GM23338 (cell line): ENCODE measurements at regions not wholly inside any gene's neighbourhood (a gene's known extent, or its start where the extent isn't known, plus 50 kb on each side); places are given as distances from the start of the nearest gene placed in this dataset.

ENCODE experiments used
- ATAC-seq: fragments of 200-7000 bp; cut with Tn5 transposase; 3 replicates; pipeline ENCODE4 v1.9.1; 2020
- DNase-seq: peaks from one replicate; pipeline ENCODE4 v3.0.0-alpha.2; 2015; ENCODE audit warnings: low spot score
- H2AFZ ChIP-seq: fragments of 200-600 bp; sonication (generic); 2 replicates; pipeline ENCODE4 v1.8.0; 2016; ENCODE audit warnings: antibody characterized with exemption, mild to moderate bottlenecking, moderate library complexity
- H3F3A ChIP-seq: fragments of 200-600 bp; sonication (generic); replicated peaks from 2 replicates; pipeline ENCODE4 v1.8.0; 2017; ENCODE audit warnings: antibody characterized with exemption, mixed run types, low read depth
- H3K27ac ChIP-seq: fragments of 200-600 bp; sonication (generic); 2 replicates; pipeline ENCODE4 v1.6.1; 2016; ENCODE audit warnings: low read depth
- H3K27me3 ChIP-seq: fragments of 200-600 bp; sonication (generic); 2 replicates; pipeline ENCODE4 v1.8.0; 2016; ENCODE audit warnings: mild to moderate bottlenecking, mixed run types, moderate library complexity; ENCODE audit not compliant: insufficient read depth
- H3K36me3 ChIP-seq: fragments of 200-600 bp; sonication (generic); 2 replicates; pipeline ENCODE4 v1.8.0; 2016; ENCODE audit warnings: mild to moderate bottlenecking; ENCODE audit not compliant: insufficient read depth
- H3K4me1 ChIP-seq: fragments of 200-600 bp; sonication (generic); 2 replicates; pipeline ENCODE4 v1.8.0; 2016; ENCODE audit warnings: mild to moderate bottlenecking, moderate library complexity; ENCODE audit not compliant: insufficient read depth
- H3K4me2 ChIP-seq: fragments of 200-600 bp; sonication (generic); 2 replicates; pipeline ENCODE4 v1.7.1; 2017; ENCODE audit warnings: mixed run types
- H3K4me3 ChIP-seq: fragments of 200-600 bp; sonication (generic); 2 replicates; pipeline ENCODE4 v1.6.1; 2016; ENCODE audit warnings: mixed run types
- H3K79me2 ChIP-seq: fragments of 200-600 bp; sonication (generic); replicated peaks from 2 replicates; pipeline ENCODE4 v1.8.0; 2017; ENCODE audit warnings: mild to moderate bottlenecking; ENCODE audit not compliant: insufficient read depth
- H3K9me2 ChIP-seq: fragments of 200-600 bp; sonication (generic); 2 replicates; pipeline ENCODE4 v1.8.0; 2017; ENCODE audit not compliant: insufficient read depth
- H4K20me1 ChIP-seq: fragments of 200-600 bp; sonication (generic); replicated peaks from 2 replicates; pipeline ENCODE4 v1.8.0; 2017; ENCODE audit warnings: mild to moderate bottlenecking; ENCODE audit not compliant: insufficient read depth
- H3K27ac Mint-ChIP-seq: 2 replicates; pipeline ENCODE4 v1.8.0; 2020; ENCODE audit warnings: inconsistent platforms, mild to moderate bottlenecking, moderate library complexity, mixed read lengths
- H3K27me3 Mint-ChIP-seq: 3 replicates; pipeline ENCODE4 v1.8.0; 2022; ENCODE audit warnings: low read depth, mild to moderate bottlenecking, moderate library complexity, mixed read lengths, inconsistent platforms; ENCODE audit not compliant: insufficient read depth, poor library complexity
- H3K36me3 Mint-ChIP-seq: 3 replicates; pipeline ENCODE4 v1.8.0; 2021; ENCODE audit warnings: low read depth, mild to moderate bottlenecking, inconsistent platforms, moderate library complexity, mixed read lengths
- H3K4me1 Mint-ChIP-seq: 3 replicates; pipeline ENCODE4 v1.8.0; 2020; ENCODE audit warnings: mild to moderate bottlenecking, inconsistent platforms, mixed read lengths
- H3K4me3 Mint-ChIP-seq: 3 replicates; pipeline ENCODE4 v1.8.0; 2021; ENCODE audit warnings: moderate library complexity, mild to moderate bottlenecking, inconsistent platforms, mixed read lengths
- H3K9me3 Mint-ChIP-seq: 3 replicates; pipeline ENCODE4 v1.8.0; 2020; ENCODE audit warnings: moderate library complexity, mild to moderate bottlenecking, inconsistent platforms, mixed read lengths
- CREB1 ChIP-seq: fragments of 250-450 bp; sonication (Bioruptor Pico); IDR thresholded peaks from 2 replicates; pipeline ENCODE4 v1.5.0; 2020; ENCODE audit warnings: low read depth, mild to moderate bottlenecking, moderate library complexity
- ETS1 ChIP-seq: IDR thresholded peaks from 2 replicates; pipeline ENCODE4 v1.6.1; 2016; ENCODE audit warnings: antibody characterized with exemption
- EZH2 ChIP-seq: fragments of 200-600 bp; sonication (generic); IDR thresholded peaks from one replicate; pipeline ENCODE4 v1.8.0; 2017; ENCODE audit warnings: antibody characterized with exemption, mild to moderate bottlenecking, low read depth; ENCODE audit not compliant: unreplicated experiment
- EZH2phosphoT487 ChIP-seq: fragments of 200-600 bp; sonication (generic); IDR thresholded peaks from one replicate; pipeline ENCODE4 v1.8.1; 2018; ENCODE audit warnings: antibody characterized with exemption; ENCODE audit not compliant: unreplicated experiment
- JUNB ChIP-seq: IDR thresholded peaks from one replicate; pipeline ENCODE4 v1.6.1; 2016; ENCODE audit warnings: antibody characterized with exemption; ENCODE audit not compliant: unreplicated experiment
- NANOG ChIP-seq: IDR thresholded peaks from 2 replicates; pipeline ENCODE4 v1.6.1; 2016; ENCODE audit warnings: antibody characterized with exemption, borderline replicate concordance
- POLR2AphosphoS5 ChIP-seq: IDR thresholded peaks from 2 replicates; pipeline ENCODE4 v1.6.1; 2016; ENCODE audit warnings: antibody characterized with exemption, low read depth
- REST ChIP-seq: IDR thresholded peaks from one replicate; pipeline ENCODE4 v1.6.1; 2018; ENCODE audit warnings: antibody characterized with exemption; ENCODE audit not compliant: unreplicated experiment
- STAT1 ChIP-seq: IDR thresholded peaks from one replicate; pipeline ENCODE4 v1.6.1; 2016; ENCODE audit warnings: antibody characterized with exemption; ENCODE audit not compliant: unreplicated experiment
- ZNF114 ChIP-seq: fragments of 250-450 bp; sonication (Bioruptor Pico); IDR thresholded peaks from 2 replicates; pipeline ENCODE4 v1.5.0; 2020; ENCODE audit warnings: mild to moderate bottlenecking, moderate library complexity
- ZNF331 ChIP-seq: fragments of 250-450 bp; sonication (Bioruptor Pico); IDR thresholded peaks from 2 replicates; pipeline ENCODE4 v1.5.0; 2020; ENCODE audit warnings: low read depth, mild to moderate bottlenecking, moderate library complexity
- ZNF462 ChIP-seq: fragments of 250-450 bp; sonication (Bioruptor Pico); IDR thresholded peaks from 2 replicates; pipeline ENCODE4 v1.5.0; 2020; ENCODE audit warnings: mild to moderate bottlenecking, moderate library complexity

GRCh38 chr9:11686733-11687132, 1006.5 kb upstream of the TYRP1 start:
- Mint-ChIP-seq H3K9me3 (no peaks in the 10 kb centered on the region), H3K4me1 (no peaks in the 10 kb centered on the region), H3K27me3 (no peaks in the 10 kb centered on the region), H3K4me3 (no peak overlapping the region), H3K36me3 (no peaks in the 10 kb centered on the region), H3K27ac (no peak overlapping the region)
- H3F3A ChIP-seq = no peaks in the 10 kb centered on the region
- TF ChIP-seq REST = no peak
- TF ChIP-seq ZNF331 (CRISPR knock-in tag) = no peak
- TF ChIP-seq STAT1 = no peak
- TF ChIP-seq POLR2AphosphoS5 = no peak
- TF ChIP-seq EZH2phosphoT487 = no peak
- TF ChIP-seq JUNB = no peak
- no peak for TF ChIP-seq EZH2
- H3K27me3 ChIP-seq = no peaks in the 10 kb centered on the region
- H3K9me2 ChIP-seq = no peaks in the 10 kb centered on the region
- ATAC-seq (no peak), DNase-seq (no peak)
- H3K79me2 ChIP-seq = no peaks in the 10 kb centered on the region
- no peaks in the 10 kb centered on the region for H4K20me1 ChIP-seq
- no peak overlapping the region for H3K4me3 ChIP-seq
- H3K36me3 ChIP-seq = no peaks in the 10 kb centered on the region
- no peak overlapping the region for H3K4me2 ChIP-seq
- H2AFZ ChIP-seq = no peak overlapping the region
- H3K27ac ChIP-seq = no peak overlapping the region
- no peaks in the 10 kb centered on the region for H3K4me1 ChIP-seq

GRCh38 chr9:11697126-11697525, 996.1 kb upstream of the TYRP1 start:
- no peak overlapping the region for H3K27ac Mint-ChIP-seq
- 0 out of 3 replicates have a peak, but pooled peaks cover 3% of the 10 kb centered on the region for H3K9me3 Mint-ChIP-seq
- H3K4me1 Mint-ChIP-seq = no peaks in the 10 kb centered on the region
- TF ChIP-seq NANOG = no peak
- no peak for TF ChIP-seq ETS1
- TF ChIP-seq EZH2 = no peak
- TF ChIP-seq ZNF114 (CRISPR knock-in tag) = no peak
- TF ChIP-seq STAT1 = no peak
- no peak for TF ChIP-seq EZH2phosphoT487
- no peak for TF ChIP-seq ZNF331 (CRISPR knock-in tag)
- no peak for TF ChIP-seq JUNB
- no peak for TF ChIP-seq CREB1 (CRISPR knock-in tag)
- TF ChIP-seq POLR2AphosphoS5 = no peak
- TF ChIP-seq ZNF462 (CRISPR knock-in tag) = no peak

More at GRCh38 chr9:11697126-11697525, 996.1 kb upstream of the TYRP1 start:
- H3K27ac ChIP-seq = no peak overlapping the region
- H2AFZ ChIP-seq = no peak overlapping the region
- no peaks in the 10 kb centered on the region for H3K79me2 ChIP-seq
- H3K4me3 ChIP-seq = no peak overlapping the region
- no peaks in the 10 kb centered on the region for H3F3A ChIP-seq
- DNase-seq = no peak
- no peaks in the 10 kb centered on the region for H3K36me3 ChIP-seq
- no peak for ATAC-seq
- H3K9me2 ChIP-seq = no peaks in the 10 kb centered on the region
- H3K4me1 ChIP-seq = no peaks in the 10 kb centered on the region
- no peak overlapping the region for H3K4me2 ChIP-seq
- no peaks in the 10 kb centered on the region for H4K20me1 ChIP-seq
- no peaks in the 10 kb centered on the region for H3K27me3 Mint-ChIP-seq
- no peaks in the 10 kb centered on the region for H3K27me3 ChIP-seq
- no peak overlapping the region for H3K4me3 Mint-ChIP-seq
- H3K36me3 Mint-ChIP-seq = no peaks in the 10 kb centered on the region
